Neuronal stem cell (in vitro differentiated cells): ENCODE measurements at regions not wholly inside any gene's neighbourhood (a gene's known extent, or its start where the extent isn't known, plus 50 kb on each side); places are given as distances from the start of the nearest gene placed in this dataset.

ENCODE experiments used
- DNase-seq: peaks from one replicate; pipeline ENCODE4 v3.0.0-alpha.2; 2013; ENCODE audit warnings: low spot score
- H2AFZ ChIP-seq: one replicate; pipeline ENCODE4 v1.6.1; 2013; ENCODE audit warnings: mild to moderate bottlenecking, low read length, inconsistent platforms
- H2AK5ac ChIP-seq: 2 replicates; pipeline ENCODE4 v1.6.1; 2013; ENCODE audit warnings: low read depth, mild to moderate bottlenecking, inconsistent platforms, low read length, moderate library complexity, mixed read lengths
- H2BK120ac ChIP-seq: 2 replicates; pipeline ENCODE4 v1.6.1; 2013; ENCODE audit warnings: low read depth, mild to moderate bottlenecking, inconsistent platforms, low read length, moderate library complexity, mixed read lengths
- H2BK12ac ChIP-seq: one replicate; pipeline ENCODE4 v1.6.1; 2013; ENCODE audit warnings: low read length, inconsistent platforms
- H2BK15ac ChIP-seq: 2 replicates; pipeline ENCODE4 v1.6.1; 2013; ENCODE audit warnings: mild to moderate bottlenecking, low read length, inconsistent platforms, mixed read lengths
- H2BK5ac ChIP-seq: one replicate; pipeline ENCODE4 v1.6.1; 2013; ENCODE audit warnings: inconsistent platforms, mild to moderate bottlenecking, low read length, moderate library complexity
- H3K14ac ChIP-seq: one replicate; pipeline ENCODE4 v1.6.1; 2013; ENCODE audit warnings: low read length, inconsistent platforms
- H3K18ac ChIP-seq: 2 replicates; pipeline ENCODE4 v1.6.1; 2013; ENCODE audit warnings: low read length, inconsistent platforms
- H3K23ac ChIP-seq: 2 replicates; pipeline ENCODE4 v1.6.1; 2013; ENCODE audit warnings: low read depth, mild to moderate bottlenecking, mixed read lengths, low read length, inconsistent platforms; ENCODE audit not compliant: poor library complexity
- H3K27ac ChIP-seq: replicated peaks from 3 replicates; pipeline ENCODE4 v1.5.1; 2013; ENCODE audit warnings: low read length, inconsistent platforms
- H3K27me3 ChIP-seq, 3 experiments: 2 replicates each; pipeline ENCODE4 v1.6.1; 2013; ENCODE audit warnings: low read length in 3 of 3, mild to moderate bottlenecking in 2 of 3, inconsistent platforms in 1 of 3, low read depth in 1 of 3, mixed read lengths in 1 of 3, moderate library complexity in 1 of 3; ENCODE audit not compliant: control insufficient read depth in 3 of 3, insufficient read depth in 3 of 3
- H3K36me3 ChIP-seq, 2 donors: replicated peaks in 1 of 2; 2 replicates each; pipeline ENCODE4 v1.6.1; 2013; ENCODE audit warnings: low read length in 2 of 2; ENCODE audit not compliant: control insufficient read depth in 2 of 2, insufficient read depth in 2 of 2
- H3K4ac ChIP-seq: 2 replicates; pipeline ENCODE4 v1.6.1; 2013; ENCODE audit warnings: inconsistent platforms, mild to moderate bottlenecking, low read length, moderate library complexity
- H3K4me1 ChIP-seq, 2 donors: 1 replicate in 1 of 2; 2 replicates in 1 of 2; pipeline ENCODE4 v1.6.1; 2013; ENCODE audit warnings: low read length in 2 of 2, low read depth in 1 of 2; ENCODE audit not compliant: control insufficient read depth in 2 of 2, insufficient read depth in 1 of 2
- H3K4me2 ChIP-seq: one replicate; pipeline ENCODE4 v1.6.1; 2013; ENCODE audit warnings: mild to moderate bottlenecking, low read length, inconsistent platforms; ENCODE audit not compliant: insufficient read depth, poor library complexity, severe bottlenecking
- H3K4me3 ChIP-seq, 2 donors: 2 replicates each; pipeline ENCODE4 v1.5.1; 2013; ENCODE audit warnings: low read length in 2 of 2, mild to moderate bottlenecking in 2 of 2, inconsistent platforms in 1 of 2, moderate library complexity in 1 of 2
- H3K79me1 ChIP-seq: one replicate; pipeline ENCODE4 v1.6.1; 2013; ENCODE audit warnings: low read depth, mild to moderate bottlenecking, inconsistent platforms, low read length, moderate library complexity
- H3K9ac ChIP-seq: one replicate; pipeline ENCODE4 v1.6.1; 2013; ENCODE audit warnings: mild to moderate bottlenecking, low read depth, low read length, inconsistent platforms; ENCODE audit not compliant: poor library complexity
- H3K9me3 ChIP-seq, 2 donors: replicated peaks in 1 of 2; 2 replicates each; pipeline versions ENCODE3 to v1.6.1; 2013; ENCODE audit warnings: low read length in 2 of 2, mild to moderate bottlenecking in 2 of 2, inconsistent platforms in 1 of 2, low read depth in 1 of 2, mixed read lengths in 1 of 2, moderate library complexity in 1 of 2; ENCODE audit not compliant: control insufficient read depth in 2 of 2, insufficient read depth in 1 of 2
- H4K8ac ChIP-seq: one replicate; pipeline ENCODE4 v1.6.1; 2013; ENCODE audit warnings: low read depth, mild to moderate bottlenecking, inconsistent platforms, low read length, moderate library complexity
- H4K91ac ChIP-seq: one replicate; pipeline ENCODE4 v1.6.1; 2013; ENCODE audit warnings: low read length, low read depth, mild to moderate bottlenecking, inconsistent platforms; ENCODE audit not compliant: poor library complexity
- WGBS, 2 donors: extraction: QIAGEN DNeasy Blood & Tissue Kit; methylation state at CpG; one replicate each; pipeline ENCODE4 v1.1.7; 2013; ENCODE audit warnings: missing lambda C conversion rate in 2 of 2, mixed read lengths in 1 of 2; ENCODE audit not compliant: insufficient read length in 2 of 2, insufficient replicate concordance in 1 of 2; ENCODE audit errors: extremely low coverage in 2 of 2; 5-methylcytosine and 5-hydroxymethylcytosine counted together

DNA sequence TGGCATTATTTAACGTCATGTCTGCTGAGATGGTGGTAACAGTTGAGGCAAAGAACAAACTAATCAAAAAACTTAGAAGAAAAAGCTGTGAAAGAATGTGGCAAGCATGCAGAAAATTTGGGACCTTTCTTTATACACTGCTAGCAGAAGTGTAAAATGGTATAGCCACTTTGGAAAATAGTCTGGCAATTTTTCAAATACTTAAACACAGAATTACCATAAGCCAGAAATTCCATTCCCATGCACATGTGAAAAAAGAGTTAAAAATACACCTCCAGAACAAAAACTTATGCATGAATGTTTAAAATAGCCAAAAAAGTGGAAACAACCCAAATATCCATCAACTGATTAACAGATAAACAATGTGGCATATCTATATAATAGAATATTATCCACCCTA lies 613.3 kb downstream of the TBL1XR1 start:
- Histone ChIP-seq H2BK15ac (no peak overlapping the region), H3K27ac (no peak overlapping the region), H2BK120ac (no peak overlapping the region), H4K91ac (no peak overlapping the region), H3K9me3 (peaks cover 0 to 18% of the 10 kb centered on the region in 2 donors), H2AFZ (no peak overlapping the region), H3K23ac (no peak overlapping the region), H4K8ac (no peak overlapping the region), H3K79me1 (no peaks in the 10 kb centered on the region), H2AK5ac (no peak overlapping the region), H3K4ac (no peak overlapping the region), H3K4me2 (no peak overlapping the region), H3K4me3 (no peak overlapping the region), H3K36me3 (no peaks in the 10 kb centered on the region), H3K9ac (no peak overlapping the region), H3K4me1 (no peaks in the 10 kb centered on the region), H3K14ac (no peak overlapping the region), H3K27me3 (no peaks in the 10 kb centered on the region), H2BK12ac (no peak overlapping the region), H2BK5ac (no peak overlapping the region), H3K18ac (no peak overlapping the region)
- WGBS, 2 donors, result no CpG with 5 or more reads among the region's 1 CpG
- no peak for DNase-seq

GRCh38 chr3:176581589-176581988 lies 615.7 kb downstream of the TBL1XR1 start:
- no peak overlapping the region for H3K14ac ChIP-seq
- no peak overlapping the region for H4K91ac ChIP-seq
- H4K8ac ChIP-seq, result no peak overlapping the region
- no peak overlapping the region for H2BK15ac ChIP-seq
- H3K27ac ChIP-seq, result no peak overlapping the region
- H3K18ac ChIP-seq, result no peak overlapping the region
- H2BK120ac ChIP-seq, result no peak overlapping the region
- no peak overlapping the region for H3K4me3 ChIP-seq
- H3K36me3 ChIP-seq, result no peaks in the 10 kb centered on the region
- H3K9ac ChIP-seq, result no peak overlapping the region
- no peak overlapping the region for H3K4me2 ChIP-seq
- WGBS, 2 donors, result no CpG with 5 or more reads among the region's 1 CpG
- H3K27me3 ChIP-seq, result no peaks in the 10 kb centered on the region
- H3K4me1 ChIP-seq, result no peaks in the 10 kb centered on the region
- DNase-seq, result no peak
- no peak overlapping the region for H2AK5ac ChIP-seq
- H2AFZ ChIP-seq, result no peak overlapping the region
- no peak overlapping the region for H3K23ac ChIP-seq
- no peak overlapping the region for H3K4ac ChIP-seq
- H3K9me3 ChIP-seq, result peaks cover 0 to 18% of the 10 kb centered on the region in 2 donors
- no peak overlapping the region for H2BK12ac ChIP-seq
- no peak overlapping the region for H2BK5ac ChIP-seq
- H3K79me1 ChIP-seq, result no peaks in the 10 kb centered on the region

DNA sequence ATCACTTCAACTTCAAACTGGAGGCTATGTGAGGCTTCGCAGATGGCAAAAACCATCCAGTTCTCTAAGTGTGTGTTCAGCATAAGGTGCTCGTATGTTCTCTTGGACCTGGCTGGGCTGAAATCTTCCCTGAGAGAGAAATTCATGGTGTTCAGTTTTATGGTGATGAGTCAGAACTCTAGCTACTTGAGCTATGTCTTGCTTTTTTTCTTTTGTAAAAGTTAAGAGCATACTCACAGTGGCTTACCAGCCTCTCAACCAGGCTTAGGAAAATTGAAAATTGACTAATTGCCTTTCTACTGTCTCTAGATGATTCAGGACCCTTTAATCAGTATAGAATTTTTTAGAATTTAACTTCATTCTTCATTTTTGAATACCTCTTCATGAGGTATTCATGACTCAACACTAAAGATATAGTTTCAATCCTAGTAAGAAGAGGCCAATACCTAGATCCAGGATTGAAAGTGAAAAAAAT lies 617.5 kb downstream of the TBL1XR1 start:
- Histone ChIP-seq H2BK12ac (no peak overlapping the region), H3K79me1 (no peaks in the 10 kb centered on the region), H3K4me1 (no peaks in the 10 kb centered on the region), H2AK5ac (no peak overlapping the region), H3K18ac (no peak overlapping the region), H3K4me3 (no peak overlapping the region), H3K27me3 (no peaks in the 10 kb centered on the region), H2BK15ac (no peak overlapping the region), H2BK120ac (no peak overlapping the region), H3K23ac (no peak overlapping the region), H3K36me3 (no peaks in the 10 kb centered on the region), H3K27ac (no peak overlapping the region), H3K9me3 (peaks cover 0 to 15% of the 10 kb centered on the region in 2 donors), H2BK5ac (no peak overlapping the region), H4K8ac (no peak overlapping the region), H3K14ac (no peak overlapping the region), H4K91ac (no peak overlapping the region), H3K4ac (no peak overlapping the region), H3K9ac (no peak overlapping the region), H3K4me2 (no peak overlapping the region), H2AFZ (no peak overlapping the region)
- WGBS, 2 donors, result no CpG with 5 or more reads among the region's 2 CpGs
- DNase-seq, result no peak

- no peak overlapping the region for H4K91ac ChIP-seq
- no peaks in the 10 kb centered on the region for H3K4me1 ChIP-seq
- no peaks in the 10 kb centered on the region for H3K79me1 ChIP-seq
- no peak overlapping the region for H3K14ac ChIP-seq
- no peak overlapping the region for H2BK120ac ChIP-seq
- no peak for DNase-seq
- no peak overlapping the region for H2BK5ac ChIP-seq
- no peak overlapping the region for H3K9ac ChIP-seq
- no peak overlapping the region for H2AK5ac ChIP-seq
- H2BK12ac ChIP-seq, result no peak overlapping the region
- H4K8ac ChIP-seq, result no peak overlapping the region
- H3K23ac ChIP-seq, result no peak overlapping the region
- H3K18ac ChIP-seq, result no peak overlapping the region
- H3K9me3 ChIP-seq, result peaks cover 0 to under 1% of the 10 kb centered on the region in 2 donors
- H3K4me3 ChIP-seq, result no peak overlapping the region
- no peak overlapping the region for H2AFZ ChIP-seq
- no peak overlapping the region for H3K27ac ChIP-seq
- no peak overlapping the region for H2BK15ac ChIP-seq
- no CpG with 5 or more reads among the region's 3 CpGs for WGBS, 2 donors
- no peaks in the 10 kb centered on the region for H3K36me3 ChIP-seq
- no peaks in the 10 kb centered on the region for H3K27me3 ChIP-seq
- no peak overlapping the region for H3K4me2 ChIP-seq
- H3K4ac ChIP-seq, result no peak overlapping the region
Measured at GRCh38 chr3:176578316-176578715, 619.0 kb downstream of the TBL1XR1 start.
